GM19023 (cell line): ENCODE measurements at regions not wholly inside any gene's neighbourhood (a gene's known extent, or its start where the extent isn't known, plus 50 kb on each side); places are given as distances from the start of the nearest gene placed in this dataset.
"Not testable (repeated sequence)": the region's sequence is repeated elsewhere in the genome, so short reads cannot be mapped to it uniquely, and the experiment has no call there.

Experiments
- ATAC-seq: cut with Tn5 transposase; IDR thresholded peaks from one replicate; pipeline ENCODE4 v1.9.1; 2021; ENCODE audit warnings: mild to moderate bottlenecking, moderate library complexity; ENCODE audit not compliant: unreplicated experiment

- no peak for ATAC-seq
These were observed 92.8 kb upstream of the MLN start for GRCh38 chr6:33896391-33897188.

GRCh38 chr6:33895988-33896387, 92.2 kb upstream of the MLN start:
- no peak for ATAC-seq

GRCh38 chr6:33895296-33895695, 91.5 kb upstream of the MLN start:
- ATAC-seq = no peak

GRCh38 chr6:33894438-33894837, 90.6 kb upstream of the MLN start:
- no peak for ATAC-seq

GRCh38 chr6:33892581-33893346, 89.0 kb upstream of the MLN start:
- ATAC-seq = no peak

- ATAC-seq = no peak
These were observed 84.9 kb upstream of the MLN start for GRCh38 chr6:33888664-33889200.

- ATAC-seq = no peak
These were observed 84.4 kb upstream of the MLN start for GRCh38 chr6:33888183-33888582.

- no peak for ATAC-seq
These were observed 82.9 kb upstream of the MLN start for GRCh38 chr6:33886673-33887144.

- no peak for ATAC-seq
These were observed 81.6 kb upstream of the MLN start for GRCh38 chr6:33885132-33886057.

GRCh38 chr6:33883621-33884020, 79.8 kb upstream of the MLN start:
- ATAC-seq = not testable (repeated sequence)

- ATAC-seq = no peak
These were observed 78.4 kb upstream of the MLN start for GRCh38 chr6:33882154-33882553.

GRCh38 chr6:33880766-33881165, 77.0 kb upstream of the MLN start:
- no peak for ATAC-seq

- no peak for ATAC-seq
These were observed 76.4 kb upstream of the MLN start for GRCh38 chr6:33880104-33880678.

GRCh38 chr6:33878562-33878961, 74.8 kb upstream of the MLN start:
- ATAC-seq = no peak

GRCh38 chr6:33877982-33878535, 74.3 kb upstream of the MLN start:
- ATAC-seq = no peak

- no peak for ATAC-seq
These were observed 71.9 kb upstream of the MLN start for GRCh38 chr6:33875696-33876095.

GRCh38 chr6:33875141-33875581, 71.4 kb upstream of the MLN start:
- ATAC-seq = no peak

GRCh38 chr6:33874136-33874760, 70.4 kb upstream of the MLN start:
- no peak for ATAC-seq

- ATAC-seq = no peak
These were observed 69.0 kb upstream of the MLN start for GRCh38 chr6:33872761-33873160.
